Esophagus squamous epithelium (tissue), 4 donors: ENCODE measurements at regions not wholly inside any gene's neighbourhood (a gene's known extent, or its start where the extent isn't known, plus 50 kb on each side); places are given as distances from the start of the nearest gene placed in this dataset.

Experiments
- CTCF ChIP-seq, 6 experiments: fragments of 450-650 bp in 4 of 6; fragments of 200-600 bp in 2 of 6; sonication (generic) in 2 of 6; IDR thresholded peaks; one replicate each; pipeline ENCODE4 v1.5.1; 2016 to 2019; ENCODE audit warnings: antibody characterized with exemption in 6 of 6, mild to moderate bottlenecking in 4 of 6, moderate library complexity in 4 of 6
- POLR2A ChIP-seq, 4 donors: fragments of 450-650 bp; IDR thresholded peaks; one replicate each; pipeline ENCODE4 v1.6.1; 2017; ENCODE audit warnings: antibody characterized with exemption in 4 of 4, mild to moderate bottlenecking in 4 of 4, moderate library complexity in 3 of 4

GRCh38 chr13:44110091-44110621, 230.5 kb downstream of the LACC1 start:
- no peak for TF ChIP-seq CTCF (IDR thresholded peaks at IDR 0.05)
- TF ChIP-seq POLR2A (IDR thresholded peaks at IDR 0.05): no peak
